ENCODE measurements at regions not wholly inside any gene's neighbourhood (a gene's known extent, or its start where the extent isn't known, plus 50 kb on each side); places are given as distances from the start of the nearest gene placed in this dataset.
"Not testable (repeated sequence)": the region's sequence is repeated elsewhere in the genome, so short reads cannot be mapped to it uniquely, and the experiment has no call there.

- DNase-seq: no peak
These were observed 258.3 kb downstream of the SRGAP2C start for GRCh38 chr1:121443001-121443540.

GRCh38 chr1:121444096-121444495 lies 259.3 kb downstream of the SRGAP2C start:
- DNase-seq: no peak

DNA sequence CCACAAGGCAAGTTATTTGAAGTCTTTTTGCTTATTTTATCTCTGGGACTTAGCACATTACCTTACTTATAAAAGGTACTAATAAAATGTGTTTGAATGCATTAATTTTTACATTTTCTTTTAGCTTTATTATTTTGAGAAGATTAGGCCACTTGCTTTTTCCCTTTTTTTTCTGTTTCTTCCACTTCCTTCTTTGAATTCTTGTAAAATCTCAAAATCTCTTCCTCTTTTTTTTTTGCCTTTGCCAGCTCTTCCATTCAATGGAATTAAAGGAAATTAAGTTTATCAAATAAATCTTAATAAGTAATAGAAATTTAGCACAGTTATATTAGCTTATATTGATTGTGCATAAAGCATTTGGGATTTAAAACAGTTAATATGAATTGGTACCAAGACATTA lies 260.9 kb downstream of the SRGAP2C start:
- DNase-seq: no peak

- not testable (repeated sequence) for DNase-seq
These were observed 262.6 kb downstream of the SRGAP2C start for GRCh38 chr1:121447280-121447923.

- not testable (repeated sequence) for DNase-seq
These were observed 263.3 kb downstream of the SRGAP2C start for GRCh38 chr1:121448064-121448463.

- DNase-seq: no peak
These were observed 264.1 kb downstream of the SRGAP2C start for GRCh38 chr1:121448851-121449250.

DNA sequence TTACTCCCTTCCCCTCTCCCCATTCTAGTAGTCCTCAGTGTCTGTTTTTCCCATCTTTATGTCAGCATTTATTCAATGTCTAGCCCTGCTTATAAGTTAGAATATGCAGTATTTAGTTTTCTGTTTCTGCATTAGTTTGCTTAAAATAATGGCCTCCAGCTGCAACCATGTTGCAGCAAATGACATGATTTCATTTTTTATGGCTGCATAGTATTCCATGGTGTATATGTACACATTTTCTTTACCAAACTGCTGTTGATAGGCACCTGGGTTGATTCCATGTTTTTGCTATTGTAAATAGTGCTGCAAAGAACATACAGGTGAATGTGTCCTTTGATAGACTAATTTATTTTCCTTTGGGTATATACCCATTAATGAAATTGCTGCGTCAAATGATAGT lies 267.7 kb downstream of the SRGAP2C start:
- DNase-seq: no peak

- DNase-seq: no peak
These were observed 273.7 kb downstream of the SRGAP2C start for GRCh38 chr1:121458291-121459048.

DNA sequence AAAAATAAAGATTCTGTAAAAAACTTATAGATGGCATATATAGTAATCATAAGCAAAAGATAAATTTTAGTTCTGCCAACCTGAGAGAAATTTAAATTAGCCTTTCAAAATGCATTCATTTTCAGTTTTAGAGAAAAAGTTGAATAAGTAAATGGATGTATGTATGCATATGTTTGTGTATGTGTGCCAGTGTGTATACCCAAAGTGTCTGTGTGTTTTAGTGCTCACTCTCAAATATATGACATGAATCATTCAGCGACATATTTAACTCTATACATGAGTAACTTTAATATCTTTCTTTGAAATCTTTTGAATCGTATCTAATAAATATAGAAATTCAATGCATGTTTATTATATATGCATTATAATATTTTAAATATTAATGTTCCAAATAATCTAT lies 274.5 kb downstream of the SRGAP2C start:
- DNase-seq: no peak

DNA sequence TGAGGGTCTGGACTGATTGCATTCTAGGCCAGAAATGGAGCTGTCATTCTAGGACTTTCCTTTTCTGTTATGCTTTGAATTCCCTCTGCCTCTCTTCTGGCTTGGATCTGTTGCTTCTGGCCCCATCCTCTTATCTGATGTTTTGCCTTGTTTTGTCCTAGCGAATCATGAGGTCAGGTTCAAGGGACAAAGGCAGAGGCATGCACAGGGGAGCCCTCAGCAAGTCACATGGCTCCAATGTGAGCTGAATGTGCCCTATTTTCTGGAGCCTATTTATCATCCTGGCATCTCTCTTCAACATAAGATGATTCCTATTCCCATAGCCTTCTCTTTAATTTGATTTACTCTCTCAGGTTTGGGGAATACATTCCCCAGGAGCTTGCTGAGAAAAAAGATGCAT lies 284.6 kb downstream of the SRGAP2C start:
- not testable (repeated sequence) for DNase-seq

DNA sequence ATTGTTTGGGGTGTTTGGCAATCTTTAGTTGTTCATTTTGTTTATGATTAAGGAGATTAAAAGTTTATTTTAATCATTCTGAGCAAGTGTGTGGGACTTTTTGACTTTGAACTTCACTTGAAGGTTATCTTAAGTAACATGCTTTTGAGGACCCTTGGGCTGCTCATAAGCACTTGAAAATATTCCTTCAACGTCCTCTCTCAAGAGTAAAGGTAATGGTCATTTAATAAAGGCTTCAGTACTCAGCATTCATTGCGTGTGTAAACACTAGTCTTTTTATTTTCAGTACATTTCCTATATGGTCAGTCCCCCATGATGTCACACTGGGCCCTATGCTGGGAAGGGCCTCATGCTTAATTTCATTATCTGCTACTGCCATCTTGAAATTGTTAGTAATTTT lies 285.6 kb downstream of the SRGAP2C start:
- not testable (repeated sequence) for DNase-seq

DNA sequence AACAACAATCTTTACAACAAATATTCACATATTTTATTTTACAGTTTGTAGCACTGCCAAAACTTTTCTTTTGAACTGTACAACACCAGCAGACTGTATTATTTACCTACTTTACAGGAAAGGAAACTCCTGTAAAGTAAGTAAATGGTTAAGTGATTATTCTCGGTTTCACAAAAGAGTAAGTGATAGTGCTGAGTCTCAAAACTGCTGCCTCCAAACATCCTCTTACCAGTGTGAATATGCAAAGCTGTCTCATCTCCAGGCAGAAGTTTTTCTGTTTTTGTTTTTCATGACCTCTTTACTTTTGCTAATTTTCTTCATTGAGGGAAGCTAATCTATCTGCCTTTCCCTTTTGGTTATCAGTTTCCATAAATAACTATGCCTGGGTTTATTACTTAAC lies 286.7 kb downstream of the SRGAP2C start:
- no peak for DNase-seq

DNA sequence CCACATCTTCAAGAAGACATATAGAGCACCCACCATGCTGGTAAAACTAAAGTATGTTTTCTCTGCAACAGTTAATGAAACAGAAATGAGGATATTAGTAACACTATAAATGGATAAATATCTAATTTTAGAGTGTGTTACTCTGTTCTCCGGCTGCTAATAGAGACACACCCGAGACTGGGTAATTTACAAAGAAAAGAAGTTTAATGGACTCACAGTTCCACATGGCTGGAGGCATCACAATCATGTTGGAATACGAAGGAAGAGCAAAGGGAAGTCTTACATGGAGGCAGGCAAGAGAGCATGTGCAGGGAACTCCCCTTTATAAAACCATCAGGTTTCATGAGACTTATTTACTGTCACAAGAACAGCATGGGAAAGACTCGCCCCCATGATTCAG lies 287.2 kb downstream of the SRGAP2C start:
- no peak for DNase-seq

DNA sequence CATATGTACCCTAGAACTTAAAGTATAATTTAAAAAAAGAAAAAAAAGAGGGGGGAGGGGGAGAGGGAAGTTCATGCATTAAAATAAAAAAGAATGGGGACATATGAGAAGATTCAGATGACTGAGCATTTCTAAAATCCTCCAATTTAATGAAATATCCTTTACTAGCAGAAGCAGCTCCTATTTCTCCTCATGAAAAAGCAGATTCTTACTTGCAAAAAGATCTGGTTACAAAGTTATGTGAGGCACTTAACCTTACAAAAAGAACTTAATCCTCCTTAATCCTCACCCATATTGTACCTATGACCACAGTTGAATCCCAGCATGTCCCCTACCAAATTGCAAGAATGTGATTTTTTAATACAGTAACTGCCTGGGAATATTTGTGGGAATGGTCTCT lies 298.5 kb downstream of the SRGAP2C start:
- no peak for DNase-seq

GRCh38 chr1:121483961-121484424 lies 299.2 kb downstream of the SRGAP2C start:
- DNase-seq: no peak

DNA sequence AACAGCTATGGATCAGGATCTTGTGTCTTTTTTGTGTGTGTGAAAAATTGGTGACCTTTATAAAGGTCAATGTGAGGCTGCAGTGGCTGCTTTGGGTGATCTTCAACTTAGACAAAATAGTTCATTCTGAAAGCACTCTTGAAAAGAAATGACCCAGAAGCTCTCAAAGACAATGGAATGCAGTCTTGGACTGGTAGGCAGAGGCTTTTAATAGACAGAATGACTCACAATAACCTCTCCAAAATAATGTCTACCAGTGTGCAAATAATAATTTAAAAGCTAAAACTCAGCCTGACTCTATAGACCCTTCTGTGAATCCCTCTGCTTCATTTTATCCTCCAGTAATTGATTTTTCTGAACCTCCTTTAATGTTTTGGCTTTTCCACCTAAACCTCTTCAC lies 310.0 kb downstream of the SRGAP2C start:
- DNase-seq: not testable (repeated sequence)

GRCh38 chr1:121511455-121511854 lies 326.7 kb downstream of the SRGAP2C start:
- not testable (repeated sequence) for DNase-seq

- DNase-seq: not testable (repeated sequence)
These were observed 327.1 kb downstream of the SRGAP2C start for GRCh38 chr1:121511876-121512275.

DNA sequence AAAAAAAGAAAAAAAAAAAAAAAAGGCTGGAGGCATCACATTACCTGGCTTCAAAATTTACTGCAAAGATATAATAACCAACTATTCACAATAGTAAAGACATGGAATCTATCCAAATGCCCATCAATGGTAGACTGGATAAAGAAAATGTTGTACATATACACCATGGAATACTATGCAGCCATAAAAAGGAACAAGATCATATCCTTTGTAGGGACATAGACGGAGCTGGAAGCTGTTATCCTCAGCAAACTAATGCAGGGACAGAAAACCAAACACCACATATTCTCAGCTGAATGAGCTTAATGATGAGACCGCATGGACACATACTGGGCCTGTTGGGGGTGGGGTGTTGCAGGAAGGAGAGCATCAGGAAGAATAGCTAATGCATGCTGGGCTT lies 330.5 kb downstream of the SRGAP2C start:
- no peak for DNase-seq

GRCh38 chr1:121516234-121516967 lies 331.6 kb downstream of the SRGAP2C start:
- DNase-seq: no peak

DNA sequence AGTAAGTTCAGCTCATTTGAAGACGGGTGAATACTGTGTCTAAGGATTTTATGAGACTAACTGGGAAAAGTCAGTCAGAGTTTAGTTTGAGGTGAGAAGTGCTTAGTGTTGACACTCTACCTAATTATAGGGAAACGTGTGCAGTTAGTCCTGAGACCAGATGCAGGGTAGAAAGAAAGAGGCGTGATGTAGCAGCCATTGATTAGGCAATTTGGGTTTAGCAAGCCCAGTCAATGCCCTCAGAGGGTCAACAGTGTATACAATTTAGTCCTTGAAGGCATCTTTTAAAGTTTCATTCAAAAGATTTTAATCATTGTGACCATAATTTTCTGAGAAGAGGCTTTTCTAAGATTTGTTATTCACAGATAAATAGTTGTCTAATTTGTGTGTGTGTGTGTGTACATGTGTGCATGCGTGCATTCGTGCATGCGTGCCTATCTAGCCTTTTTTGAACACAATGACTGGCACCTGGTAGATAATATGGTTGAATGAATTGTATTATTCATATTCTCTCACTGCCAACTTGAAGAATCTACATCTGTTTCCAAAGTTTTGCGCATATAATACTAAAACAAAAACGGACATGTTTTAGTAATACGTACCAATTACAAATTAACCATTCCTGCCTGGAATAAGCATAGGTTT lies 332.9 kb downstream of the SRGAP2C start:
- no peak for DNase-seq

DNA sequence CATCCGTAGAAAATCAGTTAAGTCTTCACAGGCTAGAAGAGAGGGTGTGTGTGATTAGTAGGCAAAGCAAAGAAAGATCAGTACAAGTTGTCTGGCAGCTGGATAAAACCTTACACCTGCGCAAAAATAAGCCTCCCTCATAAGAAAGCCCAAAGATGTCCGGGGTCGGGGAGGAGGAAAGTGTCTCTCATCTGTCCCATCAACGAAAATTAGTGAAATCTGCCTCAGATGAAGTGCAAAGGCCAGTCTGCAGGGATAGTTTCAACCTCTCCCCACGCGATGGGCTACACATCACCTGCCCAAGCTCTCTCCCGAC lies 333.9 kb downstream of the SRGAP2C start:
- no peak for DNase-seq

Data from NCI-H1048 (cell line).